Left colon (tissue), 2 donors: ENCODE measurements at regions not wholly inside any gene's neighbourhood (a gene's known extent, or its start where the extent isn't known, plus 50 kb on each side); places are given as distances from the start of the nearest gene placed in this dataset.
"Not testable (repeated sequence)": the region's sequence is repeated elsewhere in the genome, so short reads cannot be mapped to it uniquely, and the experiment has no call there.

ENCODE experiments used
- ATAC-seq: fragments of 200-7000 bp; cut with Tn5 transposase; one replicate; pipeline ENCODE4 v1.9.1; 2020; ENCODE audit warnings: mild to moderate bottlenecking, moderate library complexity
- DNase-seq, 2 donors: peaks; one replicate each; pipeline ENCODE4 v3.0.0-alpha.2; 2020
- intact Hi-C, 2 donors: fragments of 100-400 bp; cut with DNase I in 1 of 2; cut with micrococcal nuclease in 1 of 2; formaldehyde crosslinking; loops; one replicate each; pipeline versions ENCODE4 v1.11.2 to v1.14.0; 2022; cut with DNase I, micrococcal nuclease
- donor health status: DM: no; HTN: no; CAD: no.
- donor health status: DM: yes; HTN: yes; CAD: no.

GRCh38 chr18:22813648-22814328, 119.3 kb upstream of the RBBP8 start:
- peak; percentile 60 for ATAC-seq
- intact Hi-C loops, result no loop called here
- no peak for DNase-seq

GRCh38 chr18:22814329-22814703, 118.8 kb upstream of the RBBP8 start:
- DNase-seq, result no peak
- no peak for ATAC-seq
- intact Hi-C loops, result no loop called here

GRCh38 chr18:22816266-22817176, 116.6 kb upstream of the RBBP8 start:
- DNase-seq (peak; percentile 66 to 75), ATAC-seq (peak; percentile 94)
- intact Hi-C loops, result no loop called here

- intact Hi-C loops, result no loop called here
- DNase-seq (no peak), ATAC-seq (no peak)
Measured at GRCh38 chr18:22817844-22818243, 115.3 kb upstream of the RBBP8 start.

GRCh38 chr18:22822024-22822423, 111.1 kb upstream of the RBBP8 start:
- intact Hi-C loops, result no loop called here
- DNase-seq, result no peak
- peak; percentile 94 for ATAC-seq

- DNase-seq, result no peak
- ATAC-seq, result no peak
- intact Hi-C loops, result no loop called here
Measured at GRCh38 chr18:22822841-22823508, 110.2 kb upstream of the RBBP8 start.

- DNase-seq (no peak), ATAC-seq (no peak)
- intact Hi-C loops, result no loop called here
Measured at GRCh38 chr18:22826726-22827125, 106.4 kb upstream of the RBBP8 start.

GRCh38 chr18:22827216-22827615, 105.9 kb upstream of the RBBP8 start:
- intact Hi-C loops, result no loop called here
- no peak for ATAC-seq
- DNase-seq, result no peak

GRCh38 chr18:22827741-22828140, 105.4 kb upstream of the RBBP8 start:
- intact Hi-C loops, result no loop called here
- no peak for DNase-seq
- ATAC-seq, result no peak

GRCh38 chr18:22828171-22828570, 105.0 kb upstream of the RBBP8 start:
- no peak for DNase-seq
- no peak for ATAC-seq
- intact Hi-C loops, result no loop called here

- DNase-seq, ATAC-seq, intact Hi-C loops: not testable (repeated sequence)
Measured at GRCh38 chr18:22828583-22828982, 104.5 kb upstream of the RBBP8 start.

- DNase-seq (no peak), ATAC-seq (no peak)
- intact Hi-C loops, result no loop called here
Measured at GRCh38 chr18:22829781-22830180, 103.3 kb upstream of the RBBP8 start.

- no peak for DNase-seq
- ATAC-seq, result peak; percentile 69
- intact Hi-C loops, result no loop called here
Measured at GRCh38 chr18:22830511-22830910, 102.6 kb upstream of the RBBP8 start.

GRCh38 chr18:22831441-22831904, 101.7 kb upstream of the RBBP8 start:
- ATAC-seq (peak; percentile 91), DNase-seq (peak; percentile 25 to 41)
- intact Hi-C loops, result no loop called here

GRCh38 chr18:22836932-22837331, 96.2 kb upstream of the RBBP8 start:
- peak; percentile 59 for ATAC-seq
- intact Hi-C loops, result no loop called here
- DNase-seq, result no peak

GRCh38 chr18:22838221-22838620, 94.9 kb upstream of the RBBP8 start:
- no peak for ATAC-seq
- DNase-seq, result no peak
- intact Hi-C loops, result no loop called here

- intact Hi-C loops, result no loop called here
- ATAC-seq, result peak; percentile 32
Measured at GRCh38 chr18:22838639-22839277, 94.4 kb upstream of the RBBP8 start.

GRCh38 chr18:22839340-22839821, 93.7 kb upstream of the RBBP8 start:
- ATAC-seq, result peak; percentile 92
- DNase-seq, result no peak

More at GRCh38 chr18:22838639-22839277, 94.4 kb upstream of the RBBP8 start:
- no peak for DNase-seq

GRCh38 chr18:22840606-22841144, 92.5 kb upstream of the RBBP8 start:
- DNase-seq (no peak), ATAC-seq (no peak)
- intact Hi-C loops, result no loop called here

More at GRCh38 chr18:22839340-22839821, 93.7 kb upstream of the RBBP8 start:
- intact Hi-C loops, result no loop called here
